Keratinocyte (primary cell): ENCODE measurements at regions not wholly inside any gene's neighbourhood (a gene's known extent, or its start where the extent isn't known, plus 50 kb on each side); places are given as distances from the start of the nearest gene placed in this dataset.

ENCODE experiments used
- EZH2 ChIP-seq: IDR thresholded peaks from one replicate; pipeline ENCODE4 v1.6.1; 2012; ENCODE audit warnings: inconsistent platforms, mild to moderate bottlenecking, low read length, moderate library complexity
- TF ChIP-seq, protein P1 (sequence below), 3 experiments: IDR thresholded peaks in 1 of 3; conservative IDR thresholded peaks in 1 of 3; optimal IDR thresholded peaks in 1 of 3; 2 replicates in 2 of 3; 3 replicates in 1 of 3; pipeline versions ENCODE3 to v1.5.1; 2011; ENCODE audit warnings: low read length in 3 of 3, mild to moderate bottlenecking in 3 of 3, moderate library complexity in 2 of 3, control low read depth in 1 of 3, inconsistent platforms in 1 of 3; ENCODE audit not compliant: insufficient read depth in 2 of 3; ENCODE audit errors: extremely low read depth in 1 of 3

DNA sequence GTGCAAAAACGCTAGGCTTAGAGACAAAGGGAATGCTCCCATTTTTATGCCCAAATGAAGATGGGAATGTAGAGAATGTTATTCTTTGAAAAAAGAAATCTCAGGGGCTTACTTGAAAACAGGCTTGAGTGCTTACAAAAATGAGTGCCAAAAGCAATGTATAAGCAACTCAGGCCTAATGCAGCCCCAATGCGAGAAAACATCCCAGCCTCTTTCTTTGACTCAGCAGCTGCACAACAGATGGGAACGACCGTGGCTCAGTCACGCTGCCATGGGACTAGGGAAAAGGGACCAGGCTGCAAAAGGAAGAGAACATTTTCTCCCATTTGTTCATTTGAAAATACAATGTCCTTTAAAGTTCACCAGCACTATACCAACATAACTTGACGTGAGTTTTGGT is 246.4 kb upstream of the LRIG1 start:
- TF ChIP-seq, protein P1, sequence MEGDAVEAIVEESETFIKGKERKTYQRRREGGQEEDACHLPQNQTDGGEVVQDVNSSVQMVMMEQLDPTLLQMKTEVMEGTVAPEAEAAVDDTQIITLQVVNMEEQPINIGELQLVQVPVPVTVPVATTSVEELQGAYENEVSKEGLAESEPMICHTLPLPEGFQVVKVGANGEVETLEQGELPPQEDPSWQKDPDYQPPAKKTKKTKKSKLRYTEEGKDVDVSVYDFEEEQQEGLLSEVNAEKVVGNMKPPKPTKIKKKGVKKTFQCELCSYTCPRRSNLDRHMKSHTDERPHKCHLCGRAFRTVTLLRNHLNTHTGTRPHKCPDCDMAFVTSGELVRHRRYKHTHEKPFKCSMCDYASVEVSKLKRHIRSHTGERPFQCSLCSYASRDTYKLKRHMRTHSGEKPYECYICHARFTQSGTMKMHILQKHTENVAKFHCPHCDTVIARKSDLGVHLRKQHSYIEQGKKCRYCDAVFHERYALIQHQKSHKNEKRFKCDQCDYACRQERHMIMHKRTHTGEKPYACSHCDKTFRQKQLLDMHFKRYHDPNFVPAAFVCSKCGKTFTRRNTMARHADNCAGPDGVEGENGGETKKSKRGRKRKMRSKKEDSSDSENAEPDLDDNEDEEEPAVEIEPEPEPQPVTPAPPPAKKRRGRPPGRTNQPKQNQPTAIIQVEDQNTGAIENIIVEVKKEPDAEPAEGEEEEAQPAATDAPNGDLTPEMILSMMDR (optimal IDR thresholded peaks at IDR 0.05 in 1 of 3, IDR thresholded peaks at IDR 0.05 in 1 of 3, conservative IDR thresholded peaks at IDR 0.05 in 1 of 3; ENCODE audit: extremely low read depth in 1 of 3, insufficient read depth in 2 of 3, low read length in 3 of 3), result no peak
- no peak for TF ChIP-seq EZH2
